DND-41 (cell line): ENCODE measurements at regions not wholly inside any gene's neighbourhood (a gene's known extent, or its start where the extent isn't known, plus 50 kb on each side); places are given as distances from the start of the nearest gene placed in this dataset.

ENCODE experiments used
- CTCF ChIP-seq: IDR thresholded peaks from 2 replicates; pipeline ENCODE4 v1.5.1; 2012; ENCODE audit warnings: borderline replicate concordance, low read length, moderate library complexity, mild to moderate bottlenecking; ENCODE audit not compliant: poor library complexity, severe bottlenecking; ENCODE audit errors: extremely low read depth
- EZH2 ChIP-seq: IDR thresholded peaks from 3 replicates; pipeline ENCODE4 v1.6.1; 2012; ENCODE audit warnings: borderline replicate concordance, low read depth, mild to moderate bottlenecking, moderate library complexity, low read length, inconsistent platforms; ENCODE audit not compliant: severe bottlenecking

GRCh38 chr4:33270403-33270802 lies 2550.2 kb downstream of the PCDH7 start:
- TF ChIP-seq CTCF (no peak), EZH2 (no peak)
